ENCODE measurements at regions not wholly inside any gene's neighbourhood (a gene's known extent, or its start where the extent isn't known, plus 50 kb on each side); places are given as distances from the start of the nearest gene placed in this dataset.

GRCh38 chr2:155023674-155024073 is 325.2 kb downstream of the KCNJ3 start:
- no peak overlapping the region for H3K27ac ChIP-seq
- TF ChIP-seq ZFX (IDR thresholded peaks at IDR 0.05) (no peak), CTCF (conservative IDR thresholded peaks at IDR 0.05) (no peak)

DNA sequence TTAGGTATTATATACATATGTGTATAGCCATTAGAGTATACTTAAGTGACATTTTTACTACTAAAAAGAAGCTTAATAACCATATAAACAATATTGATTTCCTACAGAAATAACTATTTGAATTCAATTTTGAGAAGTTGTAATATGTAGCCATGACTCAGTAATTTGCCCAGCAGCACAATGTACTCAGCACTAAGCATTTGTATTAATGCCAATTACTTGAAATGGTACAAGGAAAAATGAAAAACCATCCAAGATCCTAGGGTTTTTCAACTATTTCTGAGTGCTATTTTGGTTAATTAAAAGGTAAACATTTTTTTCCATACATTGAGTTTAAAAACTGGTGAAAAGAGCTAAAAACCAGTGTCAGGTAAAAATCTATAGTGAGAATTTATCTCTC is 324.0 kb downstream of the KCNJ3 start:
- H3K27ac ChIP-seq = no peak overlapping the region
- TF ChIP-seq ZFX (IDR thresholded peaks at IDR 0.05) (no peak), CTCF (conservative IDR thresholded peaks at IDR 0.05) (no peak)

- no peak for TF ChIP-seq CTCF (conservative IDR thresholded peaks at IDR 0.05)
- no peak for TF ChIP-seq ZFX (IDR thresholded peaks at IDR 0.05)
- no peak overlapping the region for H3K27ac ChIP-seq
Observed at GRCh38 chr2:155021618-155022017, 323.1 kb downstream of the KCNJ3 start.

DNA sequence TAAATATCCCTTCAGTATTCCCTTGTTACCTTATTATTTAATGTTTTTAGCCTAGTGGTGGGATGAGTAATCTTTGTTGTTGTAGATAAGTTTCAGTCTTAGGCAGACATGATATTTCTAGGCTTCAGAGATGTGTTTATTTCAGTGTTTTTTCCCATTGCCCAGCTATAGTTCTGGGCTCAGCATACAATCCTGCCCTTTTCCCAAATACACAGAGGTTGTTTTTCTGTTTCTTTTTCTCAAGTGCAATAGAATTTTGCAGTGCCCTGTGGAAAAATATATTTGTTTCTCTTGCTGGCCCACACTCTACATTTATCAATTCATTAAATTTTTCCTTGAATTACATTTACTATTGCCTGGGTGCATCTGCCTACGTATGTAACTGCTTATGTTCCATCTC is 321.8 kb downstream of the KCNJ3 start:
- H3K27ac ChIP-seq = no peak overlapping the region
- no peak for TF ChIP-seq ZFX (IDR thresholded peaks at IDR 0.05)
- TF ChIP-seq CTCF (conservative IDR thresholded peaks at IDR 0.05) = no peak

DNA sequence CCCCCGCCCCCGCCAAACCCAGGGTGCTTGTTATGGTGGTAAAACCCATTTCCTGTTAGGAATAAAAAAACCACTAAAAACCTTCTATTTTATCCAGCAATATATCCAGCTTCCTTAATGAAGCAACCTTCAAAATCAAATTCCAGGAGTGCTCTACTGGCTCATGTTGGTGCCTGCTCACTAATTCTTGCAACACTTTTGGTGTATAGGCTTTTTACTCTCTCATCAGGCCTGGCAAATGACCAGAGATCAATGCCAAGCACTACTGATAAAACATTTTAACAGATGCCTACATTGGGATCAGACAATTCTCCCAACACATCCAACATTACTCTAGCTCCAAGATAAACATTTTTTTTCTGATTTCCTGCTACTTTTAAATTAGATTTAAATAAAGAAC is 312.4 kb downstream of the KCNJ3 start:
- H3K27ac ChIP-seq = no peak overlapping the region
- no peak for TF ChIP-seq ZFX (IDR thresholded peaks at IDR 0.05)
- no peak for TF ChIP-seq CTCF (conservative IDR thresholded peaks at IDR 0.05)

DNA sequence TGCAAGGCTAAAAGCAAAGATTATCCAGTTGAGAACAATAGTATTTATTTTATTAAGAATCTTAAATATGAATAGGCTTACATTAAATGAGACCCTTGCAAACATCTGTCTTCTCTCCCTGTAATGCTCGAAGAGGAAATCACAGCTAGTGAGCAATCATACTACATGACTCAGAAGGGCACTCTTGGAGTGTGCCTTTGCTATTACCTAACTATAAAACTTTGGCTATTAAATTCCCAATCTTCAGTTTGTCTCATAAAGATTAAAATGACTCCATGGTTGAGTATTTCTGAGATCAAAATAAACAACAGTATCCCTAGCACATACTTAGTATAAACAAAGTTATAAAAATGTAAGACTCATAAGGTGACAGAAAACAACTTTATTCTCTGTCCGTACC is 296.9 kb downstream of the KCNJ3 start:
- no peak overlapping the region for H3K27ac ChIP-seq
- TF ChIP-seq ZFX (IDR thresholded peaks at IDR 0.05) (no peak), CTCF (conservative IDR thresholded peaks at IDR 0.05) (no peak)

DNA sequence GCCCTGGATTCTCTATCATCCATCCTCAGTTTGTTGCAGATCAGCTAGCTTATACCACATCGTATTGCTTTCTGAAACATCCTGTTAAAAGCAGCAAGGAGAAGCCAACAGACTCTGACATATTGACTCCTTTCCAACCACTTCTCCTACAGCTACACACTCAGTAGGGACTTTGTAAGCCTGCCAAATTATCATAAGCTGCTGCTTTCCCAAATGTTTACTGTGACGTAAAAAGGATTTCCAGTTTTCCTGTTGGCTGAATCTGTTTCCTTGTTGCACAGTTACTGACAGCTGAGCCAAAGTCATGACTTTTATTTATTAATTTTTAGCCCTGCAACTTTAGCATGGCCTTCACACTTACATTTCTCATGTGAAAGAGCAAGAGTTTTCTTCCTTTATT is 294.3 kb downstream of the KCNJ3 start:
- TF ChIP-seq CTCF (conservative IDR thresholded peaks at IDR 0.05) (no peak), ZFX (IDR thresholded peaks at IDR 0.05) (no peak)
- no peak overlapping the region for H3K27ac ChIP-seq

Measured in C4-2B (cell line).